ENCODE measurements at regions not wholly inside any gene's neighbourhood (a gene's known extent, or its start where the extent isn't known, plus 50 kb on each side); places are given as distances from the start of the nearest gene placed in this dataset.
A peak's percentile ranks its signal among the peaks of the same experiment; 100 is the strongest.

GRCh38 chr5:15191012-15191411 is 309.0 kb upstream of the FBXL7 start:
- no peak overlapping the region for H2BK120ac ChIP-seq (ENCODE audit: low read depth, low read length)
- H3K4me3 ChIP-seq (ENCODE audit: insufficient read depth, low read depth, low read length): no peak overlapping the region
- no peaks in the 10 kb centered on the region for H3K79me1 ChIP-seq (ENCODE audit: low read depth in 1 of 2, low read length in 2 of 2)
- in situ Hi-C loops (cut with MboI; ENCODE audit: low sequenced_read_pairs) (no loop called here), intact Hi-C loops (cut with micrococcal nuclease) (loop anchor here (10.0 kb wide), 1 partner anchor 804 kb away; no protein-coding TSS in a partner anchor), dilution Hi-C loops (cut with HindIII; ENCODE audit: low sequenced_read_pairs, unreplicated experiment) (no loop called here)
- H2BK15ac ChIP-seq (ENCODE audit: low read depth, low read length): no peak overlapping the region
- no peaks in the 10 kb centered on the region for H3K4me1 ChIP-seq (ENCODE audit: control insufficient read depth, insufficient read depth, low read length)
- H3K14ac ChIP-seq (replicated peaks; ENCODE audit: low read depth, low read length): no peak overlapping the region
- H3K4ac ChIP-seq (ENCODE audit: low read depth, low read length): no peak overlapping the region
- H4K5ac ChIP-seq (ENCODE audit: low read depth, low read length): no peak overlapping the region
- no peak for DNase-seq
- no peaks in the 10 kb centered on the region for H4K20me1 ChIP-seq (ENCODE audit: insufficient read depth, low read length)
- peaks cover 2% of the 10 kb centered on the region; the same call in 1 of the 2 replicates for H3K9me3 ChIP-seq (ENCODE audit: control insufficient read depth, insufficient read depth, low read length)
- no peak overlapping the region for H3K27ac ChIP-seq (ENCODE audit: insufficient read depth, low read length)
- ChIA-PET POLR2A (ENCODE audit: unreplicated experiment) (no interaction called here), CTCF (interaction anchor here (0.6 kb wide), 1 partner anchor 618 kb away, joined by 4 read pairs; no protein-coding TSS in a partner anchor)
- no peak overlapping the region for H2BK20ac ChIP-seq (ENCODE audit: low read depth, low read length)
- ATAC-seq (ENCODE audit: low read depth): no peak
- no peak overlapping the region for H3K9ac ChIP-seq (ENCODE audit: low read depth, low read length)
- H3K56ac ChIP-seq (ENCODE audit: extremely low read depth, insufficient read depth, low read length): no peak overlapping the region
- no peak overlapping the region for H3K18ac ChIP-seq (ENCODE audit: low read depth, low read length)
- H3K9me1 ChIP-seq (ENCODE audit: insufficient read depth, low read length): no peaks in the 10 kb centered on the region
- H3K27me3 ChIP-seq (ENCODE audit: control insufficient read depth, insufficient read depth, low read length): no peaks in the 10 kb centered on the region; the same call in 1 of the 2 replicates
- no peak overlapping the region for H2AK9ac ChIP-seq (replicated peaks; ENCODE audit: low read depth, low read length, poor library complexity)
- H3K36me3 ChIP-seq (ENCODE audit: control insufficient read depth, insufficient read depth, low read length): no peaks in the 10 kb centered on the region
- TF ChIP-seq MXI1 (IDR thresholded peaks at IDR 0.05; ENCODE audit: borderline replicate concordance, low read depth, low read length): no peak
- TF ChIP-seq RAD21 (IDR thresholded peaks at IDR 0.05; ENCODE audit: low read length): peak; percentile 17; the same call in 1 of the 2 replicates
- no peak overlapping the region for H3K23ac ChIP-seq (ENCODE audit: low read depth, low read length)
- no TSS peak for BruUV-seq (replicated peaks)
- no CpG with 5 or more reads among the region's 2 CpGs for WGBS, 2 experiments (ENCODE audit: extremely low coverage in 2 of 2, insufficient read length in 1 of 2)
- H3K4me2 ChIP-seq (ENCODE audit: low read depth, low read length): no peak overlapping the region
- H2AFZ ChIP-seq (replicated peaks; ENCODE audit: low read length, poor library complexity): no peak overlapping the region
- no peak overlapping the region for H4K91ac ChIP-seq (ENCODE audit: insufficient read depth, low read depth, low read length)
- no peak overlapping the region for H4K8ac ChIP-seq (ENCODE audit: low read depth in 2 of 2, low read length in 2 of 2)
- no peak overlapping the region for H2AK5ac ChIP-seq (ENCODE audit: low read depth, low read length)
- no peak overlapping the region for H2BK5ac ChIP-seq (ENCODE audit: low read depth, low read length, poor library complexity, severe bottlenecking)

All from IMR-90 (cell line).